LNCAP (cell line): ENCODE measurements at regions not wholly inside any gene's neighbourhood (a gene's known extent, or its start where the extent isn't known, plus 50 kb on each side); places are given as distances from the start of the nearest gene placed in this dataset.

Experiments
- TF ChIP-seq, protein P1 (sequence below): fragments of 450-650 bp; IDR thresholded peaks from 2 replicates; pipeline ENCODE4 v1.5.1; 2017; ENCODE audit warnings: mild to moderate bottlenecking

DNA sequence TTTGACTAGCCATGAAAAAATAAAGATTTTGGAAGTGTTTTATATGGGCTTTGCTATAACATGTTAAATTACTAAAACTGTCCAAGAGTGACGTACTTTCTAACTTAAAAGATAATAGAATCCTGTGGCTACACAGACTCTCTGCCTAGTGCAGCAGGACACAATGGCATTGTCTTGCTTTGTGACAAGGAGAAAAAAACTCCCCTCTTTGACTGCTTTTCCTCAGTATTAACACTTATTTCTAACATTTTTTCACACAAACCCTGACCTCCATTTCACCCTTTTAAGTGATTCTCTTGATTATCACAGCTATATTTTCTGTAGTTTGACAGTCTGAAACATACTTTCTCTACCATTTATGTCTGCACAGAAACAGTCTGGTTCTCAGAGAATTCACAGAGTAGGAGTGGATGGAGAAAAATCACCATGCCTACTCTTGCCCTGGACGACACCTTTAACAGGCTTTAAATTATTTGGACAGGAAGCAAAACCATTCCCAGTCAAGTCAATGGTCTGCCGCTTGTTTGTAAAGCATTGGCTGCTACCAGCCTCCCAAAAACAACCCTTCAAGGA is 336.3 kb upstream of the SMIM30 start:
- TF ChIP-seq, protein P1, sequence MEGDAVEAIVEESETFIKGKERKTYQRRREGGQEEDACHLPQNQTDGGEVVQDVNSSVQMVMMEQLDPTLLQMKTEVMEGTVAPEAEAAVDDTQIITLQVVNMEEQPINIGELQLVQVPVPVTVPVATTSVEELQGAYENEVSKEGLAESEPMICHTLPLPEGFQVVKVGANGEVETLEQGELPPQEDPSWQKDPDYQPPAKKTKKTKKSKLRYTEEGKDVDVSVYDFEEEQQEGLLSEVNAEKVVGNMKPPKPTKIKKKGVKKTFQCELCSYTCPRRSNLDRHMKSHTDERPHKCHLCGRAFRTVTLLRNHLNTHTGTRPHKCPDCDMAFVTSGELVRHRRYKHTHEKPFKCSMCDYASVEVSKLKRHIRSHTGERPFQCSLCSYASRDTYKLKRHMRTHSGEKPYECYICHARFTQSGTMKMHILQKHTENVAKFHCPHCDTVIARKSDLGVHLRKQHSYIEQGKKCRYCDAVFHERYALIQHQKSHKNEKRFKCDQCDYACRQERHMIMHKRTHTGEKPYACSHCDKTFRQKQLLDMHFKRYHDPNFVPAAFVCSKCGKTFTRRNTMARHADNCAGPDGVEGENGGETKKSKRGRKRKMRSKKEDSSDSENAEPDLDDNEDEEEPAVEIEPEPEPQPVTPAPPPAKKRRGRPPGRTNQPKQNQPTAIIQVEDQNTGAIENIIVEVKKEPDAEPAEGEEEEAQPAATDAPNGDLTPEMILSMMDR, result no peak

DNA sequence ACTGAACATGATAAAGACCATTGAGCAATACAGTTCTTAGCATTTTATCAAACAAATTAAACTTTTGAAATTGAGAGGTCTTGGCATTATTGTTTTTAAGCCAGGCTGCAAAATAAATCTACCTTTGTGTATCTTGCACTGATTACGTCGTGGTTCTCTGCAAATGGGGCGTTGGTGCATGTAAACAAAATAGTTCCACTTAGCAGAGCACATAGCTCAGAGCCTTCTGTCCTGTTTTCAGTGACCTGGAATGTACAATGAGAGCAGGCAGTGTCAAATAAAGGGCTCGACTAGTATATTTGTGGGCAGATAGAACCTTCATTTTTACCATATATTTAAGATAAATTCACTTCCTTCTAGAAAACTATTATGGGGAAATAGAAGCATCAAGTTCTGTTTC is 333.9 kb upstream of the SMIM30 start:
- TF ChIP-seq, protein P1, result no peak

DNA sequence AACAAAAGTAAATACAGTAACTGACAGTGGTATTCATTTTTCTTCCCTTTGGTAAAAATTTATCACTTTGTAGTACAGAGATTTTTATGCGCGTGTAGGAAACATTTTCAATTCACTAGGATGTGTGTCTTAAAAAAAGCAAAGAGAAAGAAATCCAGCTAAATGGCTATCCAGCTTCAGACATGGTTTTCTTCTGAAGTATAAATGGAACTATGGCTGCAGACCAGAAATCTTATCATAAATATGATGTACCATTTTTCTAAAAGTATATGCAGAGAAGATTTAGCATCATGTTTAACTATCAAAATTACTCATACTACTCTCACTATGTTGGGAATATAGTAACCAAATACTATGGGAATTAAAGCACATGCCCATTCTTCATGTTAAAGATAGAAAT is 328.4 kb upstream of the SMIM30 start:
- TF ChIP-seq, protein P1, result no peak

DNA sequence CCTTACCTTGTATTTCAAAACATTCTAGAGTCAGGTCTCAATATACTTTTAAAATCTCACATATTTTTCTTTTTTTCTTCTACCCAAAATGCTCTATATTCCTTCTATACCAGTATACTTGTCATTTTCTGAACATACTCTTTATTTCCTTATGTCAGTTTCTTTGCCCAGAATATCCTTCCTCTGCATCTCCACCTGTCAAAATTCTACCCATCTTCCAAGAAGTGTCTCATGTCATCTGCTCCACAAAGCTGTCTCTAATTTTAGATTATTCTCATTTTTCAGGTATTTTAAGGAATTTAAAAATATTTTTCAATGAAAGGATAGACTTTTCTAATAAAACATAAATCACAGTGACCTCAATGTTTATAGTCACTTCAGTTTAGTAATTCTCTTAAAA is 328.0 kb upstream of the SMIM30 start:
- TF ChIP-seq, protein P1, result no peak

DNA sequence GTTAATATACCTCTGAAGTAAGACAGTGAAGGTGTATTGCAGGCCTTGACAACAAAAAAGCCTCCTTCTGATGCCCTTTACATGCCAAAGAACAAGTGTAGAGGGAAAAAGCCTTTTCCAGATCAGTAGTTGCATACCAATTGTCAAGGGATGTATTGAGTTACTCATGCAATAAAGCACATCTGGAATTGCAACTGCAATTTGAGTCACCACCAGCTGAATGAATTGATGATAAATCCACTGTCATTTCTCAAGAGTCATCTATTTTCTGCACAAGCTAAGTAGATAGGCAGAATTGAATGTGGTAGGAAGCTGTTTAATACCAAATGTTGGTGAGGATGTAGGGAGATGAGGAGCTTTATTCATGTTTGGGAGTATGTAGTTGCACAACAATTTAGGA is 325.9 kb upstream of the SMIM30 start:
- TF ChIP-seq, protein P1, result no peak

DNA sequence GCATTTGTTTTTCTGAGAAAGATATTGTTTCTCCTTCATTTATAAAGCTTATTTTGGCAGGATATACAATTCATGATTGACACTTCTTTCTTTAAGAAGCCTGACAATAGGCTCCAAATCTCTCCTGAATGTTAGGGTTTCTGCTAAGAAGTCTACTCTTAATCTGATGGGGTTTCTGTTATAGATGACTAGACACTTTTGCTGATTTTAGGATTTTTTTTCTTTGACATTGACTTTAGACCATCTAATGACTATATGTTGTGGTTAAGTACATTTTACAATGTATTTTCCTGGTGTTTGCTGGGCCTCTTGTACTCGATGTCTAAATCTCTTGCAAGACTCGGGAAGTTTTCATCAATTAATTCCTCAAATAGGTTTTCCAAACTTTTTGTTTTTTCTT is 321.8 kb upstream of the SMIM30 start:
- TF ChIP-seq, protein P1, result no peak

DNA sequence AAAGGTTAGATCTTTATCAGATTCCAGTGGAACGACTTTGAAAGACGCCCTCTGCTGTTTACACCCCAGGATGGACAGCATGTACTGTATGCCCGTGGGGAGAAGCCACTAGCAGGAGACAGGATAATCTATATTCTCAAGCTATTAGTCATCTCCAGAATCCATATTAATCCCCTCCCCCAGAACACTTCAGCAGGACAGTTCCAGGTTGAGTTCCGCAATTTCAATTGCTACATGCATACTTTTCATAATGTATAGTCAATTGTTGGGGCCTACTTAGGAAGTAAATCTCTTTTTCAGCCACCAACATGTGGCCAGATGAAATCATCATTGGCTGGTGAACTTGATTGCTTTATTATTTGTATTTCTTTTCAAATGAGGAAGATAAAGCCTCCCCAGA is 313.1 kb upstream of the SMIM30 start:
- TF ChIP-seq, protein P1, result no peak; the same call in 1 of the 2 replicates
